Liver (tissue), 3 donors: ENCODE measurements at regions not wholly inside any gene's neighbourhood (a gene's known extent, or its start where the extent isn't known, plus 50 kb on each side); places are given as distances from the start of the nearest gene placed in this dataset.

Source experiments
- ATF3 ChIP-seq: IDR thresholded peaks from 2 replicates; pipeline ENCODE4 v1.6.1; 2016; ENCODE audit warnings: antibody characterized with exemption
- CTCF ChIP-seq: fragments of 150-350 bp; IDR thresholded peaks from 2 replicates; pipeline ENCODE4 v1.5.1; 2017; ENCODE audit warnings: improper control_type of control experiment, low read depth, low read length; ENCODE audit not compliant: missing input control
- EGR1 ChIP-seq, 2 donors: IDR thresholded peaks; 2 replicates each; pipeline ENCODE4 v1.6.1; 2016 to 2018; ENCODE audit warnings: antibody characterized with exemption in 2 of 2, low read depth in 2 of 2
- HNF4G ChIP-seq: IDR thresholded peaks from 2 replicates; pipeline ENCODE4 v1.6.1; 2016; ENCODE audit warnings: antibody characterized with exemption
- donor health status: healthy.
- donor health status: healthy.

GRCh38 chr19:29267701-29268100 is 54.8 kb upstream of the UQCRFS1 start:
- TF ChIP-seq CTCF (no peak), HNF4G (no peak), ATF3 (no peak), EGR1 (IDR thresholded peaks at IDR 0.05; ENCODE audit: low read depth in 2 of 2) (no peak)
